ENCODE measurements at regions not wholly inside any gene's neighbourhood (a gene's known extent, or its start where the extent isn't known, plus 50 kb on each side); places are given as distances from the start of the nearest gene placed in this dataset.
"Not testable (repeated sequence)": the region's sequence is repeated elsewhere in the genome, so short reads cannot be mapped to it uniquely, and the experiment has no call there.

DNA sequence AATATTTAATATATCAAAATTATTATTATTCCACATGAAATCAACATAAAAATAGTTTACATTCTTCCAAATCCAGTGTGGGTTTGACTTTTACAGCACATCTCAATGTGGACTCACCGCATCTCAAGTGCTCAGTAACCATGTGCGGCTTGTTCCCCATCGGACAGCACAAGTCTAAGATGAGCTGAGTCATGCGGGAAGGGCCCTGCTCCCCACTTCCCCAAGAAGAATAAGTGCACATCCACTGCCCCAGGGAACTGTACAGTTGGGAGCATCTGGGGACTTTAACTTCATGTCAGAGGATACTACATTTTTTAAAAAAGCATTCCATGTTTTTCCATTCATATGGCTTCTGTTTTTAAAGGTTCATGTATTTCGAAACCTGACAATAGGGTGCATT lies 325.6 kb downstream of the BTBD3 start:
- Histone ChIP-seq H3K27ac (no peak overlapping the region), H3K9me3 (no peaks in the 10 kb centered on the region), H3K4me1 (no peaks in the 10 kb centered on the region), H3K36me3 (no peaks in the 10 kb centered on the region), H3K4me3 (no peak overlapping the region), H3K27me3 (no peaks in the 10 kb centered on the region)
- no peak for TF ChIP-seq POLR2A (IDR thresholded peaks at IDR 0.05)
- no peak for TF ChIP-seq CTCF (IDR thresholded peaks at IDR 0.05)
- no peak for DNase-seq

DNA sequence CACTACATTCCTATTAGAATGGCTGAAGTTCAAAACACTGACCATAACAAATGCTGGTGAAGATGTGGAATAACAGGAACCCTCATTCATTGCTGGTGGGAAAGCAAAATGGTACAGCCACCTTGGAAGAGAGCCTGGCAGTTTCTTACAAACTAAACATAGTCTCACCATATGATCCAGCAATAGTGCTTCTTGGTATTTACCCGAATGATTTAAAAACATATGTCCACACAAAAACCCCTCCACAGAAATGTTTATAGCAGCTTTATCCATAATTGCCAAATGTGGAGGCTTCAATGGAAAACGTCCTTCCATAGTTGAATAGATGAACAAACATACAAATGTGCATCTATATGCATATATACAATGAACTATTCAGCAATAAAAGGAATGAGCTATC lies 330.8 kb downstream of the BTBD3 start:
- H3K4me1 ChIP-seq, result no peaks in the 10 kb centered on the region
- no peaks in the 10 kb centered on the region for H3K27me3 ChIP-seq
- H3K4me3 ChIP-seq, result no peak overlapping the region
- H3K27ac ChIP-seq, result no peak overlapping the region
- TF ChIP-seq CTCF (IDR thresholded peaks at IDR 0.05) (no peak), POLR2A (IDR thresholded peaks at IDR 0.05) (no peak)
- H3K9me3 ChIP-seq, result no peaks in the 10 kb centered on the region
- DNase-seq, result no peak
- H3K36me3 ChIP-seq, result no peaks in the 10 kb centered on the region

DNA sequence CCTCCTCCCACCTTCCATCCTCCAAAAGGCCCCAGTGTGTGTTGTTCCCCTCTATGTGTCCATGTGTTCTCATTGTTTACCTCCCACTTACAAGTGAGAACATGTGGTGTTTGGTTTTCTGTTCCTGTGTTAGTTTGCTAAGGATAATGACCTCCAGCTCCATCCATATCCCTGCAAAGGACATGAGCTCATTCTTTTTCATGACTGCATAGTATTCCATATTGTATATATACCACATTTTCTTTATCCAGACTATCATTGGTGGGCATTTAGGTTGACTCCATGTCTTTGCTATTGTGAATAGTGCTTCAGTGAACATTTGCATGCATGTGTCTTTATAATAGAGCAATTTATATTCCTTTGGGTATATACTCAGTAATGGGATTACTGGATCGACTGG lies 333.0 kb downstream of the BTBD3 start:
- H3K4me3 ChIP-seq, H3K4me1 ChIP-seq, H3K27me3 ChIP-seq, H3K9me3 ChIP-seq, H3K27ac ChIP-seq, H3K36me3 ChIP-seq, DNase-seq: not testable (repeated sequence)

DNA sequence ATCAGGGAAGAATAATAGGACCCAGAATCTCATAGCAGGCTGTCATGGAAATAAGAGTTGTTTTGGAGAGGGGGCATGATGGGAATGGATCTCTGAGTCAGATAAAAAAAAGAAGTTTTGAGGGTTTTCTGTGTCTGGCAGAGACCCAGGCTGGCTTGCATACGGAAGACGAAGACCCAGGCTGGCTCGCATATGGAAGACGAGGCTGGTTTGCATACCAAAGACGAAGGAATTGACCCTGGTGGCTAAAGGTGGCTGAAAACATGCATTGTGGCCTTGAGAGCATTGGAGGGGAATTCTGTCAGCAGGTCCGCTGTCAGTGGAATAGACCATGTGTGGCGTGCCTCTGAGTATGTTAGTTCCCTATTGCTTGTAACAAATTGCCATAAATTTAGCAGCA lies 335.1 kb downstream of the BTBD3 start:
- H3K9me3 ChIP-seq, result no peaks in the 10 kb centered on the region

DNA sequence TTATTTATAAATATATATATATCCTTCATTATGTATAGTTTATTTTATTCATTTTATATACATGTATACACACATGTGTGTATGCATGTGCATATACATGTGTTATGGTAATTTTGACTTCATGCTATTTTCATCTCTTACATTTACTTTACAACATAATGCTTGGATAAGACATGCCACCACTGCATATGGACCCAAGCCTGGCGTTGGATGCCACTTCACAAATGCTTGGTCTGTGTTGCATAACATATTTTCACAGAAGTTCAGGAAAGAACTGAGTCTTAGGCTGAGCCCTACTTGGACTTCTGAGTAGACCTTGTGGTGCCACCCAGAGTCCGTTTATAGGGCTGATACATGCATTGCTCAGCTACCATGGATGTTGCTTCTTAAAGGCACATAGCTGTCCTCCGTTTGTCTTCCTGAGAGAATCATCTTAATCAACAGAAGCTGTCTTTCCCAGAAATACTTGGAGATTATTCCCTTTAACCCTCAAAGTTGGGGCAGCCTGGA lies 337.8 kb downstream of the BTBD3 start:
- no peaks in the 10 kb centered on the region for H3K27me3 ChIP-seq
- H3K27ac ChIP-seq, result no peak overlapping the region
- DNase-seq, result no peak
- no peaks in the 10 kb centered on the region for H3K4me1 ChIP-seq
- peak in 1 of 6 experiments; percentile 21 for TF ChIP-seq CTCF (IDR thresholded peaks at IDR 0.05)
- no peak for TF ChIP-seq POLR2A (IDR thresholded peaks at IDR 0.05)
- no peaks in the 10 kb centered on the region for H3K9me3 ChIP-seq
- H3K4me3 ChIP-seq, result no peak overlapping the region
- no peaks in the 10 kb centered on the region for H3K36me3 ChIP-seq

More for the DNA sequence above, 335.1 kb downstream of the BTBD3 start:
- no peak for DNase-seq
- no peak overlapping the region for H3K27ac ChIP-seq
- H3K27me3 ChIP-seq, result no peaks in the 10 kb centered on the region
- TF ChIP-seq CTCF (IDR thresholded peaks at IDR 0.05), result no peak
- TF ChIP-seq POLR2A (IDR thresholded peaks at IDR 0.05), result no peak
- no peak overlapping the region for H3K4me3 ChIP-seq
- no peaks in the 10 kb centered on the region for H3K4me1 ChIP-seq
- H3K36me3 ChIP-seq, result no peaks in the 10 kb centered on the region

- TF ChIP-seq CTCF (IDR thresholded peaks at IDR 0.05) (no peak), POLR2A (IDR thresholded peaks at IDR 0.05) (no peak)
- H3K27me3 ChIP-seq, result no peaks in the 10 kb centered on the region
- no peaks in the 10 kb centered on the region for H3K36me3 ChIP-seq
- no peak for DNase-seq
- H3K4me3 ChIP-seq, result no peak overlapping the region
- H3K9me3 ChIP-seq, result no peaks in the 10 kb centered on the region
- no peaks in the 10 kb centered on the region for H3K4me1 ChIP-seq
- H3K27ac ChIP-seq, result no peak overlapping the region
Observed at GRCh38 chr20:12256806-12257205, 339.1 kb downstream of the BTBD3 start.
